HG03439 (cell line): ENCODE measurements at regions not wholly inside any gene's neighbourhood (a gene's known extent, or its start where the extent isn't known, plus 50 kb on each side); places are given as distances from the start of the nearest gene placed in this dataset.
"Not testable (repeated sequence)": the region's sequence is repeated elsewhere in the genome, so short reads cannot be mapped to it uniquely, and the experiment has no call there.

Source experiments
- ATAC-seq: cut with Tn5 transposase; IDR thresholded peaks from one replicate; pipeline ENCODE4 v1.9.1; 2021; ENCODE audit warnings: mild to moderate bottlenecking, moderate library complexity; ENCODE audit not compliant: unreplicated experiment

- ATAC-seq = peak; percentile 64
These were observed 157.6 kb upstream of the CCNH start for GRCh38 chr5:87570366-87570765.

- ATAC-seq = no peak
These were observed 149.3 kb upstream of the CCNH start for GRCh38 chr5:87562068-87562467.

GRCh38 chr5:87560528-87560927 is 147.8 kb upstream of the CCNH start:
- ATAC-seq = no peak

GRCh38 chr5:87551911-87552310 is 139.2 kb upstream of the CCNH start:
- ATAC-seq = no peak

- no peak for ATAC-seq
These were observed 128.9 kb upstream of the CCNH start for GRCh38 chr5:87541676-87542075.

- no peak for ATAC-seq
These were observed 128.3 kb upstream of the CCNH start for GRCh38 chr5:87541033-87541432.

GRCh38 chr5:87539839-87540238 is 127.1 kb upstream of the CCNH start:
- no peak for ATAC-seq

- ATAC-seq = no peak
These were observed 123.6 kb upstream of the CCNH start for GRCh38 chr5:87536365-87536764.

GRCh38 chr5:87535706-87536105 is 123.0 kb upstream of the CCNH start:
- no peak for ATAC-seq

GRCh38 chr5:87529486-87530076 is 116.9 kb upstream of the CCNH start:
- ATAC-seq = no peak

- ATAC-seq = no peak
These were observed 113.4 kb upstream of the CCNH start for GRCh38 chr5:87526131-87526530.

GRCh38 chr5:87524217-87524616 is 111.5 kb upstream of the CCNH start:
- ATAC-seq = no peak

GRCh38 chr5:87511778-87512177 is 99.0 kb upstream of the CCNH start:
- ATAC-seq = not testable (repeated sequence)

- no peak for ATAC-seq
These were observed 90.3 kb upstream of the CCNH start for GRCh38 chr5:87503004-87503403.

- no peak for ATAC-seq
These were observed 87.0 kb upstream of the CCNH start for GRCh38 chr5:87499478-87500410.
